ENCODE measurements at regions not wholly inside any gene's neighbourhood (a gene's known extent, or its start where the extent isn't known, plus 50 kb on each side); places are given as distances from the start of the nearest gene placed in this dataset.

DNA sequence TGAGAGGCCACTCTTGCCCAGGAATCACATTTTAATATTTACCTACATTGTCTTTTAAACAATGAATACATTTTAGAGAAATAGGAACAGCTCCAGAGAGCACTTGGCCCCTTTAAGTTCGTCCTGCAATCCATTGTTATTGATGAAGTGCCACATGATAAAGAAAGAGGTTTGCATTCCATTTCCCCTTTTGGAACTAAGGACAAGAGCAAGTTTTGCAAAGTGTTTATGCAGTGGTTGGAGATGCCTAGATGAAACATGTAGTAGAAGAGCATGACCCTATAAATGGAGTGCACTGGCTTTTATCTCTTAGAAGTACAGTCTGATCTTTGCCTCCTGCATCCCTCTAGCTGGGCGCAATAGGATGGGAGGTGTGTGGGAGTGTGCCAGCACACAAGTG, 118.7 kb upstream of the CNTNAP5 start:
- H3K9me3 Mint-ChIP-seq = no peaks in the 10 kb centered on the region
- H3K4me3 Mint-ChIP-seq = no peak overlapping the region
- no peak overlapping the region for H3K27ac Mint-ChIP-seq
- no peaks in the 10 kb centered on the region for H3K27me3 Mint-ChIP-seq (ENCODE audit: low read depth)
- no peaks in the 10 kb centered on the region for H3K36me3 Mint-ChIP-seq (ENCODE audit: low read depth)
- no peaks in the 10 kb centered on the region for H3K4me1 Mint-ChIP-seq (ENCODE audit: low read depth)

GRCh38 chr2:123908522-123908921, 116.6 kb upstream of the CNTNAP5 start:
- H3K4me3 Mint-ChIP-seq = no peak overlapping the region
- no peaks in the 10 kb centered on the region for H3K36me3 Mint-ChIP-seq (ENCODE audit: low read depth)
- H3K9me3 Mint-ChIP-seq = no peaks in the 10 kb centered on the region
- no peaks in the 10 kb centered on the region for H3K4me1 Mint-ChIP-seq (ENCODE audit: low read depth)
- no peaks in the 10 kb centered on the region for H3K27me3 Mint-ChIP-seq (ENCODE audit: low read depth)
- no peak overlapping the region for H3K27ac Mint-ChIP-seq

DNA sequence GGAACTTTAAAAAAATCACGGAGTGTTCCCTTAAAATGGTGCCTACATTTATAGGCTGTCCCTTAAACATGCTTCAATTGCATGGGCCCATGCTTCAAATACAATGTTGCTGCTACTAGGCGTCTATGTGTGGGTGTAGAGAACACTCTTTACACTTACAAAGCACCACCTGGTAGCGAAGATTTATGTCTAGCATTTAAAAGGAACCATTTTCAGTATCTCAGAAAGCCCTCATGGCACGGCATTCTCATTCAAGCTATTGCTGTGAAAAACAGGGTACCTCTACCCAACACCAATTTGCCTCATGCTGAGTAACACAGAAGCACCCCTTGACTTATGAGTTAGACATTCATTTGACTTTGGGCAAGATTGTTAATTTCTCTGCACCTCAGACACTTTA, 112.9 kb upstream of the CNTNAP5 start:
- no peak overlapping the region for H3K27ac Mint-ChIP-seq
- no peak overlapping the region for H3K4me3 Mint-ChIP-seq
- H3K27me3 Mint-ChIP-seq (ENCODE audit: low read depth) = no peaks in the 10 kb centered on the region
- no peaks in the 10 kb centered on the region for H3K36me3 Mint-ChIP-seq (ENCODE audit: low read depth)
- no peaks in the 10 kb centered on the region for H3K4me1 Mint-ChIP-seq (ENCODE audit: low read depth)
- peaks cover 3% of the 10 kb centered on the region for H3K9me3 Mint-ChIP-seq

DNA sequence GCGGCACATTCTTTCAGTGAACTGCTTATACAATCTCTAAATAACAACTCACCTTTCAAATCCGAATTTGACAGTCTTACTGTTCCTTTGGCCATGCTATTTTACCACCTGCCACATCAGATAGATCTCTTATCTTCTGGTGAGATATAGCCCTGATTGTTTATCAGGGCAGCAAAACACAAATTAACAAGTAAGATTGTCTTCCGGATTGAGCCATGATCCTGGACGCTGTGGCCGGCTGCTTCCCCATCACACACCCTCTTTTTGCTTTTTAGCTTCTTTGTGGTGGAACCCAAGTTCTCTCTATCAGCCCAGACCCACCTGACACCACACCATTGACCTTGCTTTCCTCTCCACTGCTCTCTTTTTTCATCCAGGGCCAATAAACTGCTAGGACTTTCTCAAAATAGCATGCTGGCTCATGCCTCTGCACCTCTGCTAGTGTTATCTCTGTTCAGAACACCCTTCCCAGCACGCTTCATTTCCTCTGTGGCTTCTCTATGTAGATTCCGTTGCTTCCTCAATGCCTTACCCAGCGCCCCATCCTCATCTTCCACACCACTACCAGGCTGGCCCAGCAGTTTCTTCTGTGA, 111.8 kb upstream of the CNTNAP5 start:
- H3K27me3 Mint-ChIP-seq (ENCODE audit: low read depth) = no peaks in the 10 kb centered on the region
- no peaks in the 10 kb centered on the region for H3K4me1 Mint-ChIP-seq (ENCODE audit: low read depth)
- H3K36me3 Mint-ChIP-seq (ENCODE audit: low read depth) = no peaks in the 10 kb centered on the region
- no peak overlapping the region for H3K4me3 Mint-ChIP-seq
- no peak overlapping the region for H3K27ac Mint-ChIP-seq
- H3K9me3 Mint-ChIP-seq = peaks cover 3% of the 10 kb centered on the region

- Mint-ChIP-seq H3K36me3 (ENCODE audit: low read depth) (no peaks in the 10 kb centered on the region), H3K27ac (no peak overlapping the region), H3K27me3 (ENCODE audit: low read depth) (no peaks in the 10 kb centered on the region), H3K4me3 (no peak overlapping the region), H3K4me1 (ENCODE audit: low read depth) (no peaks in the 10 kb centered on the region), H3K9me3 (peaks cover 3% of the 10 kb centered on the region)
Measured at GRCh38 chr2:123915380-123915779, 109.7 kb upstream of the CNTNAP5 start.

GRCh38 chr2:123916051-123916450, 109.0 kb upstream of the CNTNAP5 start:
- Mint-ChIP-seq H3K27ac (no peak overlapping the region), H3K4me1 (ENCODE audit: low read depth) (no peaks in the 10 kb centered on the region), H3K27me3 (ENCODE audit: low read depth) (no peaks in the 10 kb centered on the region), H3K9me3 (peaks cover 3% of the 10 kb centered on the region), H3K4me3 (no peak overlapping the region), H3K36me3 (ENCODE audit: low read depth) (no peaks in the 10 kb centered on the region)

DNA sequence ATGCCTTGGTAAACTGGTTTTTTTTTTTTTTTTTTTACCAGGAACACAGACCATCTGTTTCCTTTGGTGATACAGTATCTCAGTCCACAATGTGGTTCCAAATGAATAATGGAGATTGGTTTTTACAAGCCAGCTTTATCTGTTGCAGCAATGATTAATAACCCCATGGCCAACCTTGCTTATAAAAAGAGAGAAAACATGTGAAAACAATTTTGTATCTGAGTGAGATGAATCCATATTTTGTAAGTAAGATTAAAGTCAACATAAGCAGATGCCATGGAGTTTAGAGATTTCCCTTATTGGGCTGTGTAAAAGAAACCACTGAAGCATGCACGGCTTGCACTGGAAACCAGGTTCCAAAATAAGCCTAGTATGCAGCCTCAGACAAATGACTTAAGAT, 108.6 kb upstream of the CNTNAP5 start:
- Mint-ChIP-seq H3K27ac (no peak overlapping the region), H3K9me3 (peaks cover 3% of the 10 kb centered on the region), H3K36me3 (ENCODE audit: low read depth) (no peaks in the 10 kb centered on the region)

DNA sequence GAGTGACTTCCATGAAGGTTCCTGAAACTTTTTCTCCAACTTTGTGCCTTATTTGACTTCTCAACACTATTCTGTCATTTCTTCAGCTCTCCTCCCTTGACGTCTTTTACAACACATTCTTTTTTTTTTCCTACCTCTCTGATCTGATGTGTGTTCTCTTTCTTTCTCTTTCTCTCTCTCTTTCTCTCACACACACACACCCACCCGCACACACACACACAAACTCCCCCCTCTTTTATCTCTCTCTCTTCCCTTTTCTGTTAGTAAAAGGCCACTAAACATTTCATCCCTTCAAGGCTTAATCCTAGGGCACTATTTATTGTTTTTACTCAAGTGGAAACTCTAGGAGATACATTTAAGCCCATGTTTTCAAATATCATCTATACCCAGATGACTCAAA, 107.8 kb upstream of the CNTNAP5 start:
- H3K36me3 Mint-ChIP-seq (ENCODE audit: low read depth) = no peaks in the 10 kb centered on the region
- H3K4me1 Mint-ChIP-seq (ENCODE audit: low read depth) = no peaks in the 10 kb centered on the region
- H3K27ac Mint-ChIP-seq = no peak overlapping the region
- no peaks in the 10 kb centered on the region for H3K27me3 Mint-ChIP-seq (ENCODE audit: low read depth)
- peaks cover 3% of the 10 kb centered on the region for H3K9me3 Mint-ChIP-seq
- H3K4me3 Mint-ChIP-seq = no peak overlapping the region

More for the DNA sequence above, 108.6 kb upstream of the CNTNAP5 start:
- no peaks in the 10 kb centered on the region for H3K4me1 Mint-ChIP-seq (ENCODE audit: low read depth)
- H3K27me3 Mint-ChIP-seq (ENCODE audit: low read depth) = no peaks in the 10 kb centered on the region
- no peak overlapping the region for H3K4me3 Mint-ChIP-seq

GRCh38 chr2:123928358-123928757, 96.7 kb upstream of the CNTNAP5 start:
- peaks cover 16% of the 10 kb centered on the region for H3K9me3 Mint-ChIP-seq
- H3K27ac Mint-ChIP-seq = no peak overlapping the region
- no peaks in the 10 kb centered on the region for H3K36me3 Mint-ChIP-seq (ENCODE audit: low read depth)
- H3K4me3 Mint-ChIP-seq = no peak overlapping the region
- H3K27me3 Mint-ChIP-seq (ENCODE audit: low read depth) = no peaks in the 10 kb centered on the region
- no peaks in the 10 kb centered on the region for H3K4me1 Mint-ChIP-seq (ENCODE audit: low read depth)

DNA sequence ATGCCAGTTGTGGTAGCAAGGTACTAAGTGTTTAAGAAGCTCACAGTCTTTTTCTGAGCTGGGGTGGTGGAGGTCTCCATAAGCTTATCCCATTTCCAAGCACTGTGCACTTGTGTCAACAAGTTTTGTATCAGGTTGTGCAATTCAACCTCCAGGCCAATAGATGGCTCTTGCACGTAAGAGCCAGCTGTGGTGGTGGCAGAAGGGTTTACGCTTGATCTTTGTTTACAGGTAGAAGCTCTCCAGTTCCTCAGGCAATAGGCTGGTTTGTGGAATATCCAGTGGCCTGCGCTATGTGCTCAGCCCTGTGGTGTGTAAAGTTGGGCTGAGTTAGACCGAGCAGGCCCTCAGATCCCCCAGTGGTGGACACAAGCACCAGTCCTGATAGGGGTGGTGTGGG, 89.7 kb upstream of the CNTNAP5 start:
- no peaks in the 10 kb centered on the region for H3K36me3 Mint-ChIP-seq (ENCODE audit: low read depth)
- no peaks in the 10 kb centered on the region for H3K27me3 Mint-ChIP-seq (ENCODE audit: low read depth)
- H3K4me1 Mint-ChIP-seq (ENCODE audit: low read depth) = no peaks in the 10 kb centered on the region
- H3K27ac Mint-ChIP-seq = no peak overlapping the region
- no peak overlapping the region for H3K4me3 Mint-ChIP-seq
- H3K9me3 Mint-ChIP-seq = peaks cover 13% of the 10 kb centered on the region

- Mint-ChIP-seq H3K9me3 (no peaks in the 10 kb centered on the region), H3K27ac (no peak overlapping the region), H3K36me3 (ENCODE audit: low read depth) (no peaks in the 10 kb centered on the region), H3K4me1 (ENCODE audit: low read depth) (no peaks in the 10 kb centered on the region), H3K4me3 (no peak overlapping the region), H3K27me3 (ENCODE audit: low read depth) (no peaks in the 10 kb centered on the region)
Measured at GRCh38 chr2:123953846-123954245, 71.2 kb upstream of the CNTNAP5 start.

DNA sequence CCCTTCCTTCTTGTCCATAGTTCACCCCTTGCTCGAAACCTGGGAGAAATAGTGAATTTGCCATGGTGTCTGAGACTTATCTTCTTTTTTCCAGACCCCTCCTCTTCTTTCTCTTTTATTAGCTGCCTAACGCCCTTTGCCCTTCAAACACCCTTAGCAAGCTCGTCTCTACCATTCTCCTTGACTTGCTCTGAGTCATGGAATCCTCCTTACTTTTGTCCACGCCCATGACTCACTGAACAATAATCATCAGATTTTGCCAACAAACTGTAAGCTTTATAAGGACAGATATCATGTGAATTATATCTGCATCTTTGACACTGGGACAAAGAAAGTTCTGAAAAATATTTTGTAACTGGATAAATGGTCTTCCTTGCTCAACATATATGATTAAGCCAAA, 67.1 kb upstream of the CNTNAP5 start:
- Mint-ChIP-seq H3K27ac (no peak overlapping the region), H3K4me3 (no peak overlapping the region), H3K4me1 (ENCODE audit: low read depth) (no peaks in the 10 kb centered on the region), H3K27me3 (ENCODE audit: low read depth) (no peaks in the 10 kb centered on the region), H3K9me3 (peaks cover 3% of the 10 kb centered on the region), H3K36me3 (ENCODE audit: low read depth) (no peaks in the 10 kb centered on the region)

GRCh38 chr2:123961576-123961975, 63.5 kb upstream of the CNTNAP5 start:
- Mint-ChIP-seq H3K9me3 (peaks cover 3% of the 10 kb centered on the region), H3K4me3 (no peak overlapping the region), H3K4me1 (ENCODE audit: low read depth) (no peaks in the 10 kb centered on the region), H3K36me3 (ENCODE audit: low read depth) (no peaks in the 10 kb centered on the region), H3K27ac (no peak overlapping the region), H3K27me3 (ENCODE audit: low read depth) (no peaks in the 10 kb centered on the region)

DNA sequence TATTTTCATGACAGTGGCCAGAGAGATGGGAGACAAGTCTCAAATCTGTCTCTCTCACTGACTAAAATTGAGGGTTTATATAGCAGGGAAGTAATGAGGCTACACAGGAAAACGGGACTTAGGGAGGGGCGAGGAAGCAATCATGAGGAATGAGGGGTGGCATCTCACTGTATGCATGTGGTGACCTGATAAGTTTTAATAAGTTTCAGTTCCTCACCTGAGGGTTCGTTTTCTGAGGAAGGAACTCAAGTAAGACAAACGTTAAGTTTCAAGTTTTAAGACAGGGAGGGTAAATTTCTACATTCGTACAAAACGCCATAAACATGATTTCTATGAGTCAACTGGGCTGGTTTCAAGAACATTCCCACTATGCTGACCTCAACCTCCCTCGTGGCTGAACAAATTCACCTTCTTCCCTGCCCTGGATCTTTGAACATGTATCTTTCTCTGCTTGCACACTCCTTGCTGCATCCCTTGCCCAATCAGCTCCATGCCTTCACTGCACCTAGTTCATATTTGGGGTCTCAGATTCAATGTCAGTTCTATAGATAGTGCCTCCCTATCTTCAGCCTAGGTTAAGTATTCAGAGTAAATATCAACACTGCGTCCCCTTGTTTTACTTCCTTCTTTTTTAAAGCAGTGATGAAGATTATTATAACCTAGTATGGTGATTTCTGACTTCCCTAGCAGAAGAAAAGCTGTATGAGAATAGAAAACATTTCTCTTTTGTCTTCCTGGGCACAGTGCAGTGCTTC, 53.3 kb upstream of the CNTNAP5 start:
- peaks cover 7% of the 10 kb centered on the region for H3K9me3 Mint-ChIP-seq
- H3K4me1 Mint-ChIP-seq (ENCODE audit: low read depth) = no peaks in the 10 kb centered on the region
- no peak overlapping the region for H3K4me3 Mint-ChIP-seq
- no peaks in the 10 kb centered on the region for H3K27me3 Mint-ChIP-seq (ENCODE audit: low read depth)
- H3K36me3 Mint-ChIP-seq (ENCODE audit: low read depth) = no peaks in the 10 kb centered on the region
- H3K27ac Mint-ChIP-seq = no peak overlapping the region

Data from T-helper 1 cell treated with Interleukin-12 subunit alpha and Interleukin-12 subunit beta and Interleukin-4 antibody, amounts not matched to agents 30 μg/mL and 1 μg/mL, for 36 hours (primary cell).